Neural cell (in vitro differentiated cells): ENCODE measurements at regions not wholly inside any gene's neighbourhood (a gene's known extent, or its start where the extent isn't known, plus 50 kb on each side); places are given as distances from the start of the nearest gene placed in this dataset.

ENCODE experiments used
- H2AFZ ChIP-seq: fragments of 200-600, 300-800 bp; sonication (generic), shearing (Covaris generic); 2 replicates; pipeline ENCODE4 v1.6.0; 2014; ENCODE audit warnings: low read depth, mild to moderate bottlenecking, antibody characterized with exemption, low read length, moderate library complexity
- H3F3A ChIP-seq: fragments of 200-600 bp; shearing (Covaris generic); 2 replicates; pipeline ENCODE4 v1.6.1; 2016; ENCODE audit warnings: mild to moderate bottlenecking, moderate library complexity, mixed read lengths, antibody characterized with exemption, low read length; ENCODE audit not compliant: insufficient read depth, poor library complexity, severe bottlenecking
- H3K27ac ChIP-seq: fragments of 200-600, 300-800 bp; sonication (generic), shearing (Covaris generic); 2 replicates; pipeline ENCODE4 v1.5.1; 2014; ENCODE audit warnings: mild to moderate bottlenecking, low read length, moderate library complexity
- H3K27me3 ChIP-seq: fragments of 300-800, 200-600 bp; sonication (generic), shearing (Covaris generic); 2 replicates; pipeline ENCODE4 v1.6.0; 2014; ENCODE audit warnings: mild to moderate bottlenecking, low read depth, low read length, moderate library complexity; ENCODE audit not compliant: insufficient read depth
- H3K36me3 ChIP-seq: fragments of 300-800, 200-600 bp; sonication (generic), shearing (Covaris generic); 2 replicates; pipeline ENCODE4 v1.5.1; 2014; ENCODE audit warnings: mild to moderate bottlenecking, antibody characterized with exemption, low read length, moderate library complexity; ENCODE audit not compliant: insufficient read depth
- H3K4me2 ChIP-seq: fragments of 300-800, 200-600 bp; sonication (generic), shearing (Covaris generic); 2 replicates; pipeline ENCODE4 v1.6.0; 2014; ENCODE audit warnings: mild to moderate bottlenecking, low read length
- H3K4me3 ChIP-seq: fragments of 300-800, 200-600 bp; sonication (generic), shearing (Covaris generic); 2 replicates; pipeline ENCODE4 v1.5.1; 2014; ENCODE audit warnings: mild to moderate bottlenecking, low read length, moderate library complexity
- H3K79me2 ChIP-seq: fragments of 200-600 bp; shearing (Covaris generic); replicated peaks from 2 replicates; pipeline ENCODE4 v1.6.0; 2014; ENCODE audit warnings: mild to moderate bottlenecking, low read length, moderate library complexity; ENCODE audit not compliant: insufficient read depth
- H3K9ac ChIP-seq: fragments of 300-800, 200-600 bp; sonication (generic), shearing (Covaris generic); 2 replicates; pipeline ENCODE4 v1.6.1; 2016; ENCODE audit warnings: mild to moderate bottlenecking, low read length, mixed read lengths
- H3K9me2 ChIP-seq: fragments of 200-600 bp; shearing (Covaris generic); 2 replicates; pipeline ENCODE4 v1.6.1; 2016; ENCODE audit warnings: mild to moderate bottlenecking, low read length, mixed read lengths; ENCODE audit not compliant: insufficient read depth
- H3K9me3 ChIP-seq: fragments of 200-600, 300-800 bp; sonication (generic), shearing (Covaris generic); 2 replicates; pipeline ENCODE4 v1.6.1; 2016; ENCODE audit warnings: mild to moderate bottlenecking, mixed run types, low read length, moderate library complexity, mixed read lengths
- H4K20me1 ChIP-seq: fragments of 200-600 bp; shearing (Covaris generic); 2 replicates; pipeline ENCODE4 v1.6.1; 2016; ENCODE audit warnings: mild to moderate bottlenecking, mixed run types; ENCODE audit not compliant: insufficient read depth
- CTCF ChIP-seq: fragments of 450-650 bp; IDR thresholded peaks from 2 replicates; pipeline ENCODE4 v1.5.1; 2014; ENCODE audit warnings: antibody characterized with exemption, mild to moderate bottlenecking, moderate library complexity; ENCODE audit not compliant: poor library complexity, severe bottlenecking
- EZH2 ChIP-seq: fragments of 200-600, 300-800 bp; shearing (Covaris generic), sonication (generic); IDR thresholded peaks from 2 replicates; pipeline ENCODE4 v1.6.1; 2014; ENCODE audit warnings: antibody characterized with exemption, low read length, borderline replicate concordance, mild to moderate bottlenecking; ENCODE audit not compliant: insufficient read depth, poor library complexity, severe bottlenecking
- MXI1 ChIP-seq: fragments of 450-650 bp; conservative IDR thresholded peaks from 2 replicates; pipeline ENCODE4 v1.6.1; 2014; ENCODE audit warnings: antibody characterized with exemption, mild to moderate bottlenecking; ENCODE audit not compliant: poor library complexity, severe bottlenecking
- POLR2AphosphoS5 ChIP-seq: IDR thresholded peaks from 2 replicates; pipeline ENCODE4 v1.6.1; 2012
- RAD21 ChIP-seq: fragments of 450-650 bp; conservative IDR thresholded peaks from 2 replicates; pipeline ENCODE4 v1.6.1; 2014; ENCODE audit warnings: antibody characterized with exemption, mild to moderate bottlenecking, moderate library complexity
- REST ChIP-seq: IDR thresholded peaks from 2 replicates; pipeline ENCODE4 v1.6.1; 2012; ENCODE audit warnings: borderline replicate concordance

GRCh38 chr9:87002517-87002916, 55.2 kb upstream of the GAS1 start:
- Histone ChIP-seq H3K79me2 (no peaks in the 10 kb centered on the region), H3K36me3 (no peaks in the 10 kb centered on the region), H3K9me3 (peaks cover 4% of the 10 kb centered on the region), H3K27me3 (no peaks in the 10 kb centered on the region), H4K20me1 (no peaks in the 10 kb centered on the region), H3K9ac (no peak overlapping the region), H3K9me2 (no peaks in the 10 kb centered on the region), H2AFZ (no peak overlapping the region), H3K4me2 (no peak overlapping the region), H3K4me3 (no peak overlapping the region), H3F3A (no peaks in the 10 kb centered on the region), H3K27ac (no peak overlapping the region)
- no peak for TF ChIP-seq EZH2
- TF ChIP-seq REST: no peak

- Histone ChIP-seq H3K79me2 (no peaks in the 10 kb centered on the region), H3K9ac (no peak overlapping the region), H3K4me3 (no peak overlapping the region), H3F3A (no peaks in the 10 kb centered on the region), H3K27ac (no peak overlapping the region), H3K27me3 (no peaks in the 10 kb centered on the region), H3K4me2 (no peak overlapping the region), H3K9me2 (no peaks in the 10 kb centered on the region), H3K9me3 (peaks cover 4% of the 10 kb centered on the region), H3K36me3 (no peaks in the 10 kb centered on the region), H4K20me1 (no peaks in the 10 kb centered on the region), H2AFZ (no peak overlapping the region)
- TF ChIP-seq RAD21 (no peak), EZH2 (no peak), MXI1 (no peak), POLR2AphosphoS5 (no peak)
Observed at GRCh38 chr9:87004016-87004415, 56.7 kb upstream of the GAS1 start.

- Histone ChIP-seq H3K9ac (no peak overlapping the region), H2AFZ (no peak overlapping the region), H3K36me3 (no peaks in the 10 kb centered on the region), H4K20me1 (no peaks in the 10 kb centered on the region), H3K27ac (no peak overlapping the region), H3K27me3 (no peaks in the 10 kb centered on the region), H3K4me3 (no peak overlapping the region), H3K4me2 (no peak overlapping the region), H3K79me2 (no peaks in the 10 kb centered on the region), H3K9me2 (no peaks in the 10 kb centered on the region), H3F3A (no peaks in the 10 kb centered on the region), H3K9me3 (peaks cover 4% of the 10 kb centered on the region)
- TF ChIP-seq CTCF (no peak), POLR2AphosphoS5 (no peak)
Observed at GRCh38 chr9:87006956-87007355, 59.6 kb upstream of the GAS1 start.
